CD4-positive, alpha-beta T cell treated with Interferon alpha-2 for 1 hour (primary cell): ENCODE measurements at regions not wholly inside any gene's neighbourhood (a gene's known extent, or its start where the extent isn't known, plus 50 kb on each side); places are given as distances from the start of the nearest gene placed in this dataset.
"Not testable (repeated sequence)": the region's sequence is repeated elsewhere in the genome, so short reads cannot be mapped to it uniquely, and the experiment has no call there.

Source experiments
- DNase-seq, 2 donors: peaks; one replicate each; pipeline ENCODE4 v3.0.0-alpha.2; 2020 to 2022

DNA sequence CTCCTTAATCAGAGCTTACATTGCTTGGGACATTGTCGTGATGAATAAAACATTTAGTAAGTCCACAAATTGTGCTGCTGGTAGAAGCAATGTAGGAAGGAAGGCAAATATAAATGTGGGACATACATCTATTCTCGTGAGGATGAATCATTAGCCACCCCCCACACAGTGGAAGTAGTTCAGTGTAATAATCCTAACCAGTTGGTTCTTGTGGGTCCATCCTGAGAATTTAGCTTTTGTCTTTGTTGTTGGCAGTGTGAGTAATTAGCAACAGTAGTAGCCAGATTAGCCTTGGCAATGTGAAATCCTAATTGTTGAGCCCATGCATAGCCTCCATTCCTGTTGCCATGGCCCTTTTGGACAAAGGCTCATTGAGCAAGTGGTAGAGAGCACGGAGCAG lies 532.1 kb downstream of the FBXO15 start:
- DNase-seq = no peak

DNA sequence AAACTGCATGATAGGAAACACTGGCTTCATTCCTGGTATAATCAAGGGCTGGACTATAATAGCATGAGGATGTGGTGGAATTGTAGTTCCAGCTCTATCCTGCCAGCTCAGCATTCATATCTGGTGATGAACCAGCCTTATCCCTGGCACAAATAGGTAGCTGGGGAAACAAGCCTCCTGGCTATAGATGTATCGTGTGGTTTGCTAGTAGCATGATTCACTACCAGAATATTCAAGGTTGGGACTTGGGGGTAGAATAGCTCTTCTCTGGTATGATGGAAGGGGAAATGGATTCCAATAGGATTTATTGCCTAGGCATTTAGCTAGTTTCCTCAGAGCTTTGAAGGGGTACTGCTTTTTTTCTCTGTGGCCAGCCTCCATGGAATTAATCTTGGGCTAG lies 532.8 kb downstream of the FBXO15 start:
- DNase-seq = no peak

DNA sequence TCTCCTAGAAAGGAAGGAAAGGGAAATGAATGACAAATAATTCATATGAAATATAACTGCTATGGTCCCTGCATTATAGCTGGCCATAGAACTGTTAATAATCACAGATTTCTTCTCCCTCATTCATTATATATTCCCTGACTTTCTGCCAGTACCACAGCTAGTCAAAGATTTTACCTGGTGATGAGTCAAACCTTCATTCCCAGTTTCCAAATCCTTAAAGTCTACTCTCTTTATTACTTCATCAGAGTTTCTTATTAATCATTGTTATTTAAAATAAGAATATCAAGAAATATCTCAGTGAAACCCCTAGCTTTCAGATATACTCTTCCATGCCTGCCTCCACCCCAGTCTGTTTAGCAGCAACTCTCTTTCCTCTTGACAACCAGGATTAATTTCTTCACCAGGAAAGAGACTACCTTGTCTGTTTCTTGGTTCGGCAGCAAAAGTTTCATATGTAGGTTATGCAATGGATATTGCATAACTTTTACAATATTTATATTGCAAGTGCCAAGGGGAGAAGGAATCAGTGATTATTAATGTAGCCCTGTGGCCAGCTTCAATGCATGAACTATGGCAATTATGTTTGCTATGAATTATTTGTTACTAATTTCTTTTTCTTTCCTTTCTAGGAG lies 533.8 kb downstream of the FBXO15 start:
- no peak for DNase-seq

DNA sequence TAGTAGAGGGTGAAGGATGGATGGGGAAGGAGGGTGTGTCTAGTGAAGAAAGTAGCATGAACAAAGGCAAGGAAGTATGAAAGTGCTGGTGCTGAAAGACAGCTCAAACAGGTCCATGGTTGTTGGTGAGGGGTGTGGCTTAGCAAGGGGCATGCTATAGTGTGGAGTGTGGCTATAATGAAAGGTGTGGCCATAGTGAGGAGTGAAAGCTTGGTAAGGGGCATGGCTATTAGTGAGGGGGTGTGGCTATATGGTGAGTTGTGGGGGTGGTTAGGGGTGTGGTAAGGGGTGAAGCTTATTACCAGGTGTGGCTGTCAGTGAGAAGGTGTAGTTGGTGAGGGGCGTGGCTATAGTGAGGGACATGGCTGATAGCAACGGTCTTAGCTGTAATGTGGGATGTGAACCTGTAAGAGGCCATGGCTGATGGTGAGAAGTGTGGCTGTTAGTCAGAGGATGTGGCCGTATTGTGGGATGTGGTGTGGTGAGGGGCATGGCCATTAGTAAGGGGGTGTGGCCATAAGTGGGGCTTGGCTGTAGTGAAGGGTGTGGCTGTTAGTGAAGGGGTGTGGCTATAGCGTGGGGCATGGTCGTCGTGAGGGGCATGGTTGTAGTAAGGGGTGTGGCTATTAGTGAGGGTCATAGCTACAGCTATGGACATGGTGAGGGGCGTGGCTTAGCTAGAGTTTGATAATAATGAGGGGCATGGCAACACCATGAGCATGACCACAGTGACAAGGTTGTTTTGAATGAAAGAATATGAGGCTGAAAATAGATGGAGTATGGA lies 549.6 kb downstream of the FBXO15 start:
- no peak for DNase-seq

DNA sequence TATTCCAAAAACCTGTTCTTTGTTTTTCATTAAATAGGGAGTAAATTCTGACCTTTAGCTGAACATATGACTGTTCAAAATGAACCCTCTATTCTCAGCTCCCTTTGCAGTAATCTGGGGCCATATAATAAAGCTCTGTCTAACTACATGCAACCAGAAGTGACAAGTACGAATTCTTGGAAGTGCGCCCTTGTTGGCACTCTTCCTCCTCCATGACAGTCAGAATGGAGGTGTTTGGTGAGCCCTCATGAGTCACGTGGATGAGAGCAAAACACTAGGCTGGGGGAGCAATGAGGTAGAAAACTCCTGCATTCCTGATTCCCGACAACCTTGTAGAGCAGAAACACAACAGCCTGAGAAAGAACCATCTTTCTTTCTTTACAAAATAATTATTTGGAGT lies 552.9 kb downstream of the FBXO15 start:
- no peak for DNase-seq

DNA sequence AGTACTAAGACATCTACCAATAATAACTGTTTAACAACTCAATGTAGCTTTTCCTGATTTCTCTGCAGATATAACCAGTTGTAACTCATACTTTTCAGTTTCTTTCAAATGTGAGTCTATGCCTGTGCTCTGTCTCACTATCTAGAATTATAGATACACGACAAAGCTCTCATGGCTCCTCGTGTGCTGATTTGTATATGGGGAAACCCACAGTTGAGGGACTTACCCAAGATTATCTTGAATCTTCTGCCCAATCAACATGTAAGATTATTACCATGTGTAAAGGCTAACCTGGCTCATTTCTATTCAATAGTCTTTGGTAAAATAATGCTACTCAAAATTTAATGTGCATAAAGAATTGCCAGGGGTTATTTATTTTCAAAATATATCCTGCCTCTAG lies 554.4 kb downstream of the FBXO15 start:
- DNase-seq = no peak

DNA sequence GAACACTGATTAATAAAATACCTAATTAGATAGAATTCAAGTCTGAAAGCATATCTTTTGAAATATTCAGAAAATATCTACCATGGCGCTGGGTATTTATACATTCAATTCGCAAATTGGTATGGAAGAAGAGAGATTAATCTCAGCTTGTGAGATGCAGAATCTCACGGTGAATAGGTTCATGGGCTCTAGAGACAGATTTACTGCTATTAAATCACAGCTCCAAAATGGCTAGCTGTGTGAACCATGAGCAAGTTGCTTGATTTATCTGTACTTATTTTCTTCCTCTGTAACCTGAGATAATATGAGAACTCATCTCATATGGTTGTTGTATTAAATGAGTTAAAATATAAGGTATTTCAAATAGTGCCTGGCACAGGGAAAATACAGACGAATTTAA lies 556.7 kb downstream of the FBXO15 start:
- no peak for DNase-seq

DNA sequence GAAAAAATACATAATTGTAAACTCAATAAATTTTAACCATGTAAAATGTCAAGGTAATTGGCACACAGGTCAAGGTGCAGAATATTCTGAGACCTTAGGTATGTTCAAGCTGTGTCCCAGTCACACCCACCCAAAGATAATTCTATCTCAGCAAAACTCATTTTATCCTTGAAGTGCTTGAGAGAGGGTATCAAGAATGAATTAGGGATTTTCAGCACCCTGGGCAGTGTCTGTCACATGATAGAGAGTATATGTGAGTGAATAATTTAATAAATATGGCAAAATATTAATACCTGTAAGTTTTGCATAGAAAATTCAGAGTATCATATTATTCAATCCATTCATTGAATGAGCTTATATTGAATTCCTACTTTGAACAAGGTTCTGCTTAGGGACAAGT lies 567.9 kb downstream of the FBXO15 start:
- no peak for DNase-seq

DNA sequence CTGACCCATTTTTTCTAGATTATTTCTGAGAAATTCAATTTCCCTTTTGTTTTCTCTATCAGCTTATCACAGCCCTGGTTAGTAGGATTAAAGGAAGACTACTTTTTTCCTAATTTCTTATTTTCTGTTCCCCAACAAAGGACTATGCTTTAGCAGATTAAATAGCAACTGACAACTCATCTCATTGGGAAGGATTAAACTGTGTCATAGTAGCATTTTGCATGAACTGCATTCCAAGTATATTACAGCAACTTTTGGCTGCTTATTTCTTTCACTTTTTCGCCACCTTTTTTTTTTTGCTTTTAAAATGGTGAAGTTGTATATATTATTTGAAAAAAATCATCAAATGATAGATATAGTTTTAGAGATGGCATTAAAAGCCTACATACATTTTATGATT lies 570.3 kb downstream of the FBXO15 start:
- no peak for DNase-seq

DNA sequence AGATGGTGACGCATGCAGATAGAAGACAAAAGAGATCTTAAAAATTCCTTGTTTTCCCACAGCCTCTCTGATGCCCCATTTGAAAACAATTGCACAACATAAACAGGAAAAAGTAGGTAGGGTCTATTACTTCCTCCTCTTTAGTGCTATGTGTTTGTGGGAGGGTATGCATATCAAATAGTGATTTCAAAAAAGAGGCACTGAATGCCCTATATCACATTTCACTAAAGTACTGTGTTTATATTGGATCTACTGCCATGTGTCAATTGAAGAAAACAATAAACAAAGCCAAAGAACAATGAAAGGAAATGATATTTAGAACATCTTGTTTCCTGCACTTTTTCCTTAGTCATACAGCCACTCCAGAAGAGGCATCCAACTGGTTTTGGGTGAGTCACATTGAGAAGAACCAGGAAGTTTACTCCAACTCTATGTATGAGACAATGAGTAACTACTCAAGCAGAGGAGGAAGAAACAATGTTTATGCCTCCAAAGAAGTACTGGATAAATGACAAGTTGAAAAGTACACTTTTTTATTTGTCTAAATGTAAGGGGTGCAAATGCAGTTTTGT lies 583.6 kb downstream of the FBXO15 start:
- DNase-seq = no peak

DNA sequence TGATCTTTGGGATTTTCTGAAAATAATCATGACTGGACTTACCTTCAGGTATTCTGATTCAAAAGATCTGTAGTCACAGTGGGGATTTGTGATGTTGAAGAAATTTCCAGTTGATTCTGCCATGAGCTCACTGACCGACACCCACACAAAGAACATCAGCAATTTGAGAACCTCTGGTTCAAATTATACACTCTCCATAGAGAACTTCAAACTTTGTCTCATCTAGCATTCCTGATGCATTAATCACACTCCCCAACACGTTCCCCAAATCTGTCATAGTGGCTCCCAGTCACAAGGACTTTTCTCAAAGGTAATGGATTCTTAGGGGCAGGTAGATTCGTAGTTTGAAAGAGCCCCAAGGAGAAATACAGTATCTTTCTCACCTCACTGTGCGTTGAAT lies 584.3 kb downstream of the FBXO15 start:
- no peak for DNase-seq

DNA sequence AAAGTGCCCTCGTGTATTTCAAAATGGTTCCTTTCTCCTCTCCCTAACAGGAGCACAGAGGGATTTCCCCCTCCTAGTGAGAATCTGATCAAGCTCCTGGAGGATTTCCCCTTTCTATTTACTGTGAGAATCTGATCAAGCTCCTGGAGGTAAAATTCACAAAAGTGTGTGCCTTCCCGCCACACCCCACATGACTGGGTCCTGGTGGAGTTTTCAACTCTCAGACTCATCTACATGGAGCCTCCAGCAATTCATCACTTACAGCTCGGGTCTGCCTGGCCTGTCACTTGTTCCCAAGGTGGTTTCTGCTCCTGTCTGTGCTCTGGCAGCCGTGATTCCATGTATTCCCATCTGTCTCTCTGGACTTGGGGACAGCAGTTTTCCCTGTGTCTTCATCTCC lies 590.7 kb downstream of the FBXO15 start:
- DNase-seq = no peak

DNA sequence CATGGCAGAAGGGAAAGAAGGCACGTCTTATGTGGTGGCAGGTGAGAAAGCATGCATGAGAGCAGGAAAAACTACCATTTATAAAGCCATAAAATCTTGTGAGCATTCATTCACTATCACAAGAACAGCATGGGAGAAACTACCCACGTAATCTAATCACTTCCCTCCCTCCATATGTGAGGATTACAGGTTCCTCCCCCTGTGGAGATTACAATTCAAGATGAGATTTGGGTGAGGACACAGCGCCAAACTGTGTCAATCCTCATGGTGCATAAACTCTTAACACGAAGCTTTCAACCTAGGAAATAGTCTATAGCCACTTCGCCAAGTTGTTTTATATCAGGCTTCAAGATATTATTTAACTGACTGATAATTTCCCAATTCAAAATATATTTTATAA lies 595.5 kb downstream of the FBXO15 start:
- DNase-seq = no peak

DNA sequence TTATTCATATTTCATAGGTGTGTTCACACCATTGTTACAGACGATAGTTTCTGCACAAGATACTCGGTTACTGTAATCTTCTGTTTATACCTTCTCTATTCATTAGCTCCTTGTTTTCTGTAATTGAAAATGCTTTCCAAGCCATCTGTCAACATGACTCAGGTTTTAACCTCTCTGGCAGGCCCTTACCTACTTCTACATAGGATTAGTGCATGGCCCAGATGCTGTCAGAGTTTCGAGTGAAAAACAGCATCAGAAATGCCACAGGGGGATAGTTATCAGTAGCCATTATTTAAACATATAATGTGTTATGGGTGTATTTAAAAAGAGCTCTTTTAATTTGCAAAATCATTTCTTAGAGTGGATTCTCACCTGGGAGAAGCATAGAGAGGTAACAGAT lies 596.4 kb downstream of the FBXO15 start:
- no peak for DNase-seq

DNA sequence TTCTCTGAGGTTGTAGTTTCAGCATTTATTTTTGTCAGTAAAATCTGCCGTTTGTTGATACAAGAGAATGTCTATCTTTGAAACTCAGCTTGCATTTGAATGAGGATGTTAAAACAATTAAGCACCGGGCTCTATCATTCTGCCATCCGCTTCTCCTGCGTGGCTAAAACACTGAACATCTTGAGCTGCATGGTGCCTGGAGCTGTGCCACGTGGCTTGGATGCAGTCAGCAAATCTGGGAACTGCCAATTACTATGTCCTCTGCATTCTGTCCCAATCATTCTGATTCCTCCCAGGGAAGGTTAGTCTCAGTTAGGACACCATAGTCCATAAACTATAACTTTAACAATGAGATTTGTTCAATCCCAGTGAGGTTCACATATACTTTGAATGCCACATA lies 598.4 kb downstream of the FBXO15 start:
- no peak for DNase-seq

DNA sequence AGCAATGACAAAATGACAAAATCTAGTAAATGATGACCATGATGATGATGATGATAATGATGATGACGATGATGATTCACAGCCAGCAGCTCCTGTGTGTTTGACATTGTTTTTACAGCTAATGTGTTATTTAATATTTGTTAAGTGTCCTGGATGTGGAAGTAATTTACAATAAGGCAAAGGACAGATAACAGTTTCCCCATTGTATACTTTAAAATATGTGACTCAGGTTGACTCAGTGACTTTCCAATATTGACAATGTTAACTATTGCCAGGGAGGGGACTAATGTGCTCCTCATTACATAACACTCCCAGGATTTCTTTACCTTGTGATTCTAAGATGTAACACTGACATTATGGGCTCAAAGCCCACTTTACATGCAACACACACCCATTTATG lies 602.2 kb downstream of the FBXO15 start:
- no peak for DNase-seq

DNA sequence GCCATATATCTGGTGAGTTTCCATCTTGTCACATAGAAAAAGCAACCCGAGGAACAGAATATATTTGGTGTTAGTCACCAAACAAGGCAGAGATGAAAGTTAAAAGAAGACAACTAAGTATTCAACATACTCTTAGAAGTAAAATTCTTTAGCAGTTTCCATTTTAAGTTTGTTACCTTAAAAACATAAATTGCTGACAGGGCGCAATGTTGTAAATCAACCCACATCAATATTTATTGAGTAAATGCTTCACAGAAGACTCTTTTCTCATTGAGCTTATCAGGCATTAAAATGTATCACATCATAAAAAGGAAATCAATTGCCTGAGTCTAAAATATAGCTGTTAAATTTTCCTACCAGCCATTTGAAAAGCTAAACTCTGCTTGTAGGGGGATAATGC lies 603.0 kb downstream of the FBXO15 start:
- DNase-seq = no peak

DNA sequence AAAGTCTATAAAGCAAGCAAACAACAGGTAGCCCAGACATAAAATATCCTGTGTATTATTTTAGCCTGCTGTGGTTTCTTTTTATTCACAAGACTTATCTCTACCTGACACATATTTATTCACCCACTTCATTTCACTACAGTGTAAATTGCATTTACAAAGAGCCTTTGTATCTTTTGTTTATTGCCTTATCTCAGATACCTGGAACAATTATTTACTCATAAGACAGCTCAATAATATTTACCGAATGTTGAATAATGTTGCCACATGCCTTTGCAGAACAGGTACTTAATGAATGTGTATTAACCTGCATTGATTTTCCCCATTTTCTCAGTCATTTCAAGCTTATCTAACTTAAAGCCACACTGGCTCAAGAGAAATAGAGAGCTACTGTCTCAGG lies 603.6 kb downstream of the FBXO15 start:
- no peak for DNase-seq

DNA sequence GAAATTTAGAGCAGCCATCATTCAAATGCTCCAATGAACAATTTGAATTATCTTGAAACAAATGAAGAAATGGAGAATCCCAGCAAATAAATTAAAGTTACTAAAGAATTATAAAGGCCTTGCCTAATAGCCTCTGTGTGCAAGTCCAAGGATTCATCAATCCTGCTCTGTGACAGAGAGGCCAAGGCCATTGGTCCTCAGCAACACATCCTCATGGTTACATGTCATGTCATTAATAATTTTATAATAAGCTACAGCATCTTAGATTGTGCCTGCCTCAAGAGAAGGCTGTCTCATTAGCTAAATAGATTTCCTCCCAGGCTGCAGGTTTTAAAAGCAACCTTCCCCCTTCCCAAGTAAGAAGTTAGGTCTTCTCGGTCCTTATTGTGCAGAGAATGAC lies 611.6 kb downstream of the FBXO15 start:
- no peak for DNase-seq

DNA sequence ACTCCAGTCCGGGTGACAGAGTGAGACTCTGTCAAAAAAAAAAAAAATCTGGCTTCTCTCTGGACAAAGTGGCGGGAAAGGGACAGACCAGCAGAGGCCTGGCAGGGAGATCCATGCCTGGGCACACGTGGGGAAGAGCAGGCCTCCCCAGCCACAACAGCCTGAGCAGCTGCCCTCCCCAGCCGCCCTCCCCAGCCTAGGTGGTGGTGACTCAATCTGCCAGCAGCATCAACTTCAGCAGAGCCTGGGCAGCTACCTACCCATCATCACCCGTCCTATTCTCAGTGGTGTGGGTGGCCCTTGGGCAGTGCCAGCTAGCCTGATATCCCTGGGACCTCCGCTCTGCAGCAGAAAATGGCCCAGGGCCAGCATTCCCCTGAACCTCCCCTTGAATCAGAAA lies 612.4 kb downstream of the FBXO15 start:
- no peak for DNase-seq

DNA sequence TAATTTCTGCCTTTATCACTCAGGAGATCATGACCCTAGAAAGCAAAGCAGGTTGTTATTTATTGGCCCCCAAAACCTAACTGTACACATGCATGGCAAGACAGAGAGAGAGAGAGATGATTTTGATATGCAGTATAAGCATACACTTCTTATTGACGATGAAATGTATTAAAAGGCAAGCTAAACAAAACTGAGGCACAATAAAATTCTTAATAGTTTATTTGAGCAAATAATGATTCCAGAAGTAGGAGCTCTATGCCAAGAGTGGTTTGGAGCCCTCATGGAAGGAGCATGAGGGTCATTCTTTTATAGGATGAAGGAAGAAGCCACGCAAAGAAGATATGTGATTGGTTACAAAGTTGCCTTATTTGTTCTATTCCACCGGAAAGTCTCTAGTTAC lies 616.0 kb downstream of the FBXO15 start:
- DNase-seq = no peak

DNA sequence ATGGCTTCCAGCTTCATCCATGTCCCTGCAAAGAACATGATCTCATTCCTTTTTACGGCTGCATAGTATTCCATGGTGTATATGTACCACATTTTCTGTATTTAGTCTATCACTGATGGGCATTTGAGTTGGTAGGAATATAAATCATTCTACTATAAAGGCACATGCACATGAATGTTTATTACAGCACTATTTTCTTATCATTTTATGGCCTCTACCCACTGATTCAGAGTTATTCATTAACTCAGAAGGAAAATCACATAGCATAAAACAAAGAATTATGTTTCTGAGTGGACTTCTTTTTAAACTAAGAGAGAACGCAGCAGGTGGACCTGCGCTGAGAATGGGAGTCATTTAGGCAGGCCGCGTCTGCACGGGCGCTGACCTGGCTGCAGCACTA lies 619.6 kb downstream of the FBXO15 start:
- DNase-seq = no peak

DNA sequence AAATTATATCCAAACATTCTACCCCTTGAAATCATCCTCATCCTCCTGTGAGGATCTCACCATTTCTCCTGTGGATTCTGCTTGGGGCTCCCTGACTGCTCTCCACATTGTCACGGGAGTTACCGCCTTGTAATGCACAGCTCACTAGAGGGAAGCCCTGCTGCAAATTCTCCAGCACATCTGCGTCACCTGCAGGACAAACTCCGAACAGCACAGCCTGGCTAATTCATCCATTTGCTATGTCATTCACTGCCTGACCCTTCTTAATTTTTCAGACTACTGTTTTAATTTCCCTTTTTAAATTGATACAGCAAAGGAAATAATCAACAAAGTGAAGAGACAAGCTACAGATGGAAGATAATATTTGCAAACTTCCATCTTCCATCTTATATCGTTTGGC lies 627.4 kb downstream of the FBXO15 start:
- no peak for DNase-seq

DNA sequence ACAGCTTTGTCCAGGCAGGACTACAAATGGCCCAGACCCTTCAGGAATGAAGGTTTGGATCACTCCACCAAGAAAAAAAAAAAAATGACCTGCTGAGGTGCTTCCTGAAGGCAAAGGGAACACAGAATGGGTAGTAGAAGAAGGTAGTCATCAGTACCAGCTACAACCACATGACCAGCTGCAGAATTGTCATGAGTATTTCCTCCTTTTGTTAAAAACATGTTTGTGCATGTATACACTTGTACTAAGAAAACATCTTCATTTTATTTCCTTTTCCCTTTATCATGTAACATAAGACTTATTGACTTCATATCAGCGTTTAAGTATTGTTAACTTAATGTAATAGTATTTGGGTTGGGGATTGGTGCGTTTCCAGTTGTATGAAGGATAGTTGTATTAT lies 631.6 kb downstream of the FBXO15 start:
- DNase-seq = not testable (repeated sequence)

DNA sequence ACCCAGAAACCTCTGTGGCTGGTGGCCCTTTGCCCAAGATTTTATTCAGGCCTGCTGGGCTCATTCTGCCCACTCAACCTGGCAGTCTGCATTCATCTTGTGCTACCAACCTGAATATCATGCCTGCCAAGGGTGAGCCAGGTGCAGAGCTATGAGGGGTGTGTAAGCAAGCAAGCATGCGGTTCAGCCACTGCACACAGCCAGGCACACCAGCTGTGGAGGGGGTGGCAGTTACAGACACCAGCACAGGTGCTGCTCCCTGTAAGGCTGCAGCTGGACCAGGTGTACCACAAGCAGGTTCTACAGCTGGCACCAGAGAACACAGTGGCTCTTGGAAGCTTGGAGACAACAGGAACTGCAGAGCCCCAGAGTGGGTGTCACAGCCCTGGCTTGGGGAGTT lies 633.2 kb downstream of the FBXO15 start:
- DNase-seq = no peak
